Spleen (tissue), 11 donors: ENCODE measurements at regions not wholly inside any gene's neighbourhood (a gene's known extent, or its start where the extent isn't known, plus 50 kb on each side); places are given as distances from the start of the nearest gene placed in this dataset.

Experiments
- DNase-seq: peaks from one replicate; pipeline ENCODE4 v3.0.0-alpha.2; 2020
- H3K27ac ChIP-seq, 8 donors: fragments of 200-600 bp; sonication (generic) in 7 of 8; 1 replicate in 4 of 8; 2 replicates in 4 of 8; pipeline versions ENCODE4 v1.5.0 to v1.8.0; 2016 to 2021; ENCODE audit warnings: inconsistent platforms in 4 of 8, mild to moderate bottlenecking in 4 of 8, moderate library complexity in 1 of 8
- H3K27me3 ChIP-seq, 7 donors: fragments of 200-600 bp; sonication (generic) in 6 of 7; replicated peaks in 1 of 7; 1 replicate in 4 of 7; 2 replicates in 3 of 7; pipeline versions ENCODE4 v1.5.0 to v1.8.0; 2016 to 2021; ENCODE audit warnings: inconsistent platforms in 3 of 7, mild to moderate bottlenecking in 1 of 7
- H3K36me3 ChIP-seq, 6 donors: fragments of 200-600 bp; sonication (generic) in 5 of 6; 1 replicate in 4 of 6; 2 replicates in 2 of 6; pipeline versions ENCODE4 v1.5.0 to v1.8.0; 2016 to 2021; ENCODE audit warnings: inconsistent platforms in 2 of 6
- H3K4me1 ChIP-seq, 6 donors: fragments of 200-600 bp; sonication (generic) in 5 of 6; 1 replicate in 3 of 6; 2 replicates in 3 of 6; pipeline versions ENCODE4 v1.5.0 to v1.8.0; 2016 to 2021; ENCODE audit warnings: inconsistent platforms in 3 of 6
- H3K4me3 ChIP-seq, 8 donors: fragments of 200-600 bp; sonication (generic) in 7 of 8; 1 replicate in 4 of 8; 2 replicates in 4 of 8; pipeline versions ENCODE4 v1.5.0 to v1.8.0; 2016 to 2021; ENCODE audit warnings: inconsistent platforms in 4 of 8, mild to moderate bottlenecking in 4 of 8, moderate library complexity in 2 of 8
- H3K9me3 ChIP-seq, 8 donors: fragments of 200-600 bp; sonication (generic) in 7 of 8; 1 replicate in 4 of 8; 2 replicates in 4 of 8; pipeline versions ENCODE4 v1.5.0 to v1.8.0; 2016 to 2021; ENCODE audit warnings: inconsistent platforms in 4 of 8
- CTCF ChIP-seq, 11 experiments: fragments of 200-600 bp in 7 of 11; fragments of 450-650 bp in 4 of 11; sonication (generic) in 4 of 11; IDR thresholded peaks in 8 of 11; conservative IDR thresholded peaks in 3 of 11; 1 replicate in 7 of 11; 2 replicates in 4 of 11; pipeline versions ENCODE4 v1.4.0 to v1.8.0; 2016 to 2021; ENCODE audit warnings: antibody characterized with exemption in 11 of 11, inconsistent platforms in 4 of 11, mild to moderate bottlenecking in 1 of 11
- POLR2A ChIP-seq, 3 donors: fragments of 450-650 bp; IDR thresholded peaks; one replicate each; pipeline ENCODE4 v1.5.1; 2017; ENCODE audit warnings: antibody characterized with exemption in 3 of 3, mild to moderate bottlenecking in 1 of 3
- POLR2AphosphoS5 ChIP-seq, 3 donors: sonication (generic); formaldehyde crosslinking; IDR thresholded peaks; one replicate each; pipeline ENCODE4 v1.5.1; 2017; ENCODE audit warnings: antibody characterized with exemption in 3 of 3
- WGBS, 5 donors: extraction: QIAGEN DNeasy Blood & Tissue Kit in 3 of 5; methylation state at CpG; one replicate each; pipeline versions ENCODE4 v1.1.5 to v1.1.7; 2013 to 2018; 5-methylcytosine and 5-hydroxymethylcytosine counted together
- intact Hi-C: fragments of 100-400 bp; cut with DNase I; formaldehyde crosslinking; loops from one replicate; pipeline ENCODE4 v1.15.0; 2023; ENCODE audit warnings: low total_unique reads
- donor health status: healthy with polysubstance abuse.
- donor health status: DM: no; HTN: no; CAD: no; lungs with moderate emphysema.
- donor health status: DM: no; HTN: no; CAD: no.
- donor health status: Bipolar disorder and iron deficiency.
- donor health status: healthy.
- donor health status: DM: no; HTN: no; CAD: no.
- donor health status: DM: yes; HTN: yes; CAD: no.

GRCh38 chr13:60733933-60734332 is 336.9 kb downstream of the TDRD3 start:
- intact Hi-C loops: no loop called here
- no peak for DNase-seq
- H3K4me3 ChIP-seq: no peak overlapping the region

DNA sequence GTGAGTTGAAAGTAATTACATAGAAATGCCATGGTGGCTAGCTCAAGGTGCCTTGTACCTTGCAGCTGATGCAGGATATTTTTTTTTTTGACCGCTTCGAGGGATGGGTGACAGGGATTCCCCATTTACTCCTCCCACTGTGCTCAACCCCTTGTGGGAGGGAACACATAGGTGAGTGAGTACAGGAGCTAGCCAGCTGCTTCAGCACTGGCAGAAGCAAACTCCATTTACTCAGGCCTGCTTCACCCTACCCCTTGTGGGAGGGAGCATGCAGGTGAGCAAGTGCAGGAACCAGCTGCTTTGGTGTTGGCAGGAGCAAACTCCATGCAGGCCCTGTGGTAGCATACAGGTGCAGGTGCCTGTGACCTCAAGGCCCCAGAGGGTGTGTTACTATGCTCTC is 330.1 kb downstream of the TDRD3 start:
- Histone ChIP-seq H3K27me3 (no peaks in the 10 kb centered on the region), H3K9me3 (no peaks in the 10 kb centered on the region), H3K36me3 (no peaks in the 10 kb centered on the region), H3K27ac (no peak overlapping the region), H3K4me1 (no peaks in the 10 kb centered on the region), H3K4me3 (no peak overlapping the region)
- no peak for DNase-seq
- intact Hi-C loops: no loop called here
- 35 to 90% (median 89%) methylated on average over 2 of the region's 2 CpGs for WGBS, 5 donors
- TF ChIP-seq POLR2A (IDR thresholded peaks at IDR 0.05) (no peak), POLR2AphosphoS5 (IDR thresholded peaks at IDR 0.05) (no peak), CTCF (IDR thresholded peaks at IDR 0.05 in 8 of 11, conservative IDR thresholded peaks at IDR 0.05 in 3 of 11) (no peak)

More at GRCh38 chr13:60733933-60734332, 336.9 kb downstream of the TDRD3 start:
- Histone ChIP-seq H3K4me1 (no peaks in the 10 kb centered on the region), H3K9me3 (no peaks in the 10 kb centered on the region), H3K27me3 (no peaks in the 10 kb centered on the region), H3K36me3 (no peaks in the 10 kb centered on the region), H3K27ac (no peak overlapping the region)
- TF ChIP-seq POLR2A (IDR thresholded peaks at IDR 0.05) (no peak), POLR2AphosphoS5 (IDR thresholded peaks at IDR 0.05) (no peak), CTCF (IDR thresholded peaks at IDR 0.05 in 8 of 11, conservative IDR thresholded peaks at IDR 0.05 in 3 of 11) (no peak)

DNA sequence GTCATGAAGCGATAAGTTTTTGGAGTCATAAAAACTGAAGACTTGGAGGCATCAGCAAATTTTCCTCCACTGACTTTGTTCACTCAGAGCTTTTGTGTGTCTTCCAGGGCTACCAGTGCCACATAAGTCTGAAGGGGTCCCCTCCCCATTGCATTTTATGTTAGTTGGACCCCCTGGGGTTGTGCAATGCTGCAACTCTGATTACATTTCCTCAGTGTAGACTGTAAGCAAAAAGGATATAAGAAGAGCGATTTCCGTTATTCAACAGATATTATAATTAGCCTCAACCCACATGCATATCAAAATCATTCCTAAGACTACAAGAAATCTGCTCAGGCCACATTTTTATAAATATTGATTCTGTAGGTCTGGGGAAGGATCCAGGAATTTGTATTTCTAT is 324.0 kb downstream of the TDRD3 start:
- Histone ChIP-seq H3K4me3 (no peak overlapping the region), H3K9me3 (no peaks in the 10 kb centered on the region), H3K27ac (no peak overlapping the region), H3K27me3 (no peaks in the 10 kb centered on the region), H3K36me3 (no peaks in the 10 kb centered on the region), H3K4me1 (no peaks in the 10 kb centered on the region)
- intact Hi-C loops: no loop called here
- no peak for DNase-seq
- 92 to 98% (median 97%) methylated on average over 3 of the region's 3 CpGs for WGBS, 5 donors
- no peak for TF ChIP-seq POLR2A (IDR thresholded peaks at IDR 0.05)
- TF ChIP-seq POLR2AphosphoS5 (IDR thresholded peaks at IDR 0.05): no peak
- no peak for TF ChIP-seq CTCF (IDR thresholded peaks at IDR 0.05 in 8 of 11, conservative IDR thresholded peaks at IDR 0.05 in 3 of 11)

DNA sequence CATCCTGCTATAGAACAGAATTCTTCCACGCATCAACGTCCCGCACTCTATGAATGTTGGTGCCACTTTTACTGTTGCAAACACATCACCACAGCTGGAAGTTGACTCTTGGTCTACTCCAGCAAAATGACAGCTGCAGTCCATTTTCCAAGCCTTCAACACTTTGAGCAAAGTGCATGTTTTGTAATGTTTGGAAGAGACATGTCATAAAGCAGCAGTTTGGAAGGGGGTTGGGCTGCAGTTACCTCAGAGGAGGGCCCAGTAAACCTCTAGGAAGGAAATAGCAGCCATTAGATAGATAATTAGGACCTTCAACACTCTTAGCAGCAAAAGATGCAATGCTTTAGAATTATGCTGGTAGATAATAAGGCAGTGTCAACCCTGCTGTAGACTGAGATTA is 323.6 kb downstream of the TDRD3 start:
- TF ChIP-seq POLR2A (IDR thresholded peaks at IDR 0.05): no peak
- TF ChIP-seq CTCF (IDR thresholded peaks at IDR 0.05 in 8 of 11, conservative IDR thresholded peaks at IDR 0.05 in 3 of 11): no peak
- TF ChIP-seq POLR2AphosphoS5 (IDR thresholded peaks at IDR 0.05): no peak
- DNase-seq: no peak
- no peaks in the 10 kb centered on the region for H3K9me3 ChIP-seq
- intact Hi-C loops: no loop called here
- H3K4me1 ChIP-seq: no peaks in the 10 kb centered on the region
- no peak overlapping the region for H3K4me3 ChIP-seq
- no peak overlapping the region for H3K27ac ChIP-seq
- no peaks in the 10 kb centered on the region for H3K36me3 ChIP-seq
- H3K27me3 ChIP-seq: no peaks in the 10 kb centered on the region
- 87 to 100% (median 93%) methylated on average over 3 of the region's 3 CpGs for WGBS, 5 donors
